Neuronal stem cell (in vitro differentiated cells): ENCODE measurements at regions not wholly inside any gene's neighbourhood (a gene's known extent, or its start where the extent isn't known, plus 50 kb on each side); places are given as distances from the start of the nearest gene placed in this dataset.

Experiments used
- DNase-seq: peaks from one replicate; pipeline ENCODE4 v3.0.0-alpha.2; 2013; ENCODE audit warnings: low spot score
- H2AFZ ChIP-seq: one replicate; pipeline ENCODE4 v1.6.1; 2013; ENCODE audit warnings: mild to moderate bottlenecking, low read length, inconsistent platforms
- H2AK5ac ChIP-seq: 2 replicates; pipeline ENCODE4 v1.6.1; 2013; ENCODE audit warnings: low read depth, mild to moderate bottlenecking, inconsistent platforms, low read length, moderate library complexity, mixed read lengths
- H2BK120ac ChIP-seq: 2 replicates; pipeline ENCODE4 v1.6.1; 2013; ENCODE audit warnings: low read depth, mild to moderate bottlenecking, inconsistent platforms, low read length, moderate library complexity, mixed read lengths
- H2BK12ac ChIP-seq: one replicate; pipeline ENCODE4 v1.6.1; 2013; ENCODE audit warnings: low read length, inconsistent platforms
- H2BK15ac ChIP-seq: 2 replicates; pipeline ENCODE4 v1.6.1; 2013; ENCODE audit warnings: mild to moderate bottlenecking, low read length, inconsistent platforms, mixed read lengths
- H2BK5ac ChIP-seq: one replicate; pipeline ENCODE4 v1.6.1; 2013; ENCODE audit warnings: inconsistent platforms, mild to moderate bottlenecking, low read length, moderate library complexity
- H3K14ac ChIP-seq: one replicate; pipeline ENCODE4 v1.6.1; 2013; ENCODE audit warnings: low read length, inconsistent platforms
- H3K18ac ChIP-seq: 2 replicates; pipeline ENCODE4 v1.6.1; 2013; ENCODE audit warnings: low read length, inconsistent platforms
- H3K23ac ChIP-seq: 2 replicates; pipeline ENCODE4 v1.6.1; 2013; ENCODE audit warnings: low read depth, mild to moderate bottlenecking, mixed read lengths, low read length, inconsistent platforms; ENCODE audit not compliant: poor library complexity
- H3K27ac ChIP-seq: replicated peaks from 3 replicates; pipeline ENCODE4 v1.5.1; 2013; ENCODE audit warnings: low read length, inconsistent platforms
- H3K27me3 ChIP-seq, 3 experiments: 2 replicates each; pipeline ENCODE4 v1.6.1; 2013; ENCODE audit warnings: low read length in 3 of 3, mild to moderate bottlenecking in 2 of 3, inconsistent platforms in 1 of 3, low read depth in 1 of 3, mixed read lengths in 1 of 3, moderate library complexity in 1 of 3; ENCODE audit not compliant: control insufficient read depth in 3 of 3, insufficient read depth in 3 of 3
- H3K36me3 ChIP-seq, 2 donors: replicated peaks in 1 of 2; 2 replicates each; pipeline ENCODE4 v1.6.1; 2013; ENCODE audit warnings: low read length in 2 of 2; ENCODE audit not compliant: control insufficient read depth in 2 of 2, insufficient read depth in 2 of 2
- H3K4ac ChIP-seq: 2 replicates; pipeline ENCODE4 v1.6.1; 2013; ENCODE audit warnings: inconsistent platforms, mild to moderate bottlenecking, low read length, moderate library complexity
- H3K4me1 ChIP-seq, 2 donors: 1 replicate in 1 of 2; 2 replicates in 1 of 2; pipeline ENCODE4 v1.6.1; 2013; ENCODE audit warnings: low read length in 2 of 2, low read depth in 1 of 2; ENCODE audit not compliant: control insufficient read depth in 2 of 2, insufficient read depth in 1 of 2
- H3K4me2 ChIP-seq: one replicate; pipeline ENCODE4 v1.6.1; 2013; ENCODE audit warnings: mild to moderate bottlenecking, low read length, inconsistent platforms; ENCODE audit not compliant: insufficient read depth, poor library complexity, severe bottlenecking
- H3K4me3 ChIP-seq, 2 donors: 2 replicates each; pipeline ENCODE4 v1.5.1; 2013; ENCODE audit warnings: low read length in 2 of 2, mild to moderate bottlenecking in 2 of 2, inconsistent platforms in 1 of 2, moderate library complexity in 1 of 2
- H3K79me1 ChIP-seq: one replicate; pipeline ENCODE4 v1.6.1; 2013; ENCODE audit warnings: low read depth, mild to moderate bottlenecking, inconsistent platforms, low read length, moderate library complexity
- H3K9ac ChIP-seq: one replicate; pipeline ENCODE4 v1.6.1; 2013; ENCODE audit warnings: mild to moderate bottlenecking, low read depth, low read length, inconsistent platforms; ENCODE audit not compliant: poor library complexity
- H3K9me3 ChIP-seq, 2 donors: replicated peaks in 1 of 2; 2 replicates each; pipeline versions ENCODE3 to v1.6.1; 2013; ENCODE audit warnings: low read length in 2 of 2, mild to moderate bottlenecking in 2 of 2, inconsistent platforms in 1 of 2, low read depth in 1 of 2, mixed read lengths in 1 of 2, moderate library complexity in 1 of 2; ENCODE audit not compliant: control insufficient read depth in 2 of 2, insufficient read depth in 1 of 2
- H4K8ac ChIP-seq: one replicate; pipeline ENCODE4 v1.6.1; 2013; ENCODE audit warnings: low read depth, mild to moderate bottlenecking, inconsistent platforms, low read length, moderate library complexity
- H4K91ac ChIP-seq: one replicate; pipeline ENCODE4 v1.6.1; 2013; ENCODE audit warnings: low read length, low read depth, mild to moderate bottlenecking, inconsistent platforms; ENCODE audit not compliant: poor library complexity
- WGBS, 2 donors: extraction: QIAGEN DNeasy Blood & Tissue Kit; methylation state at CpG; one replicate each; pipeline ENCODE4 v1.1.7; 2013; ENCODE audit warnings: missing lambda C conversion rate in 2 of 2, mixed read lengths in 1 of 2; ENCODE audit not compliant: insufficient read length in 2 of 2, insufficient replicate concordance in 1 of 2; ENCODE audit errors: extremely low coverage in 2 of 2; 5-methylcytosine and 5-hydroxymethylcytosine counted together

DNA sequence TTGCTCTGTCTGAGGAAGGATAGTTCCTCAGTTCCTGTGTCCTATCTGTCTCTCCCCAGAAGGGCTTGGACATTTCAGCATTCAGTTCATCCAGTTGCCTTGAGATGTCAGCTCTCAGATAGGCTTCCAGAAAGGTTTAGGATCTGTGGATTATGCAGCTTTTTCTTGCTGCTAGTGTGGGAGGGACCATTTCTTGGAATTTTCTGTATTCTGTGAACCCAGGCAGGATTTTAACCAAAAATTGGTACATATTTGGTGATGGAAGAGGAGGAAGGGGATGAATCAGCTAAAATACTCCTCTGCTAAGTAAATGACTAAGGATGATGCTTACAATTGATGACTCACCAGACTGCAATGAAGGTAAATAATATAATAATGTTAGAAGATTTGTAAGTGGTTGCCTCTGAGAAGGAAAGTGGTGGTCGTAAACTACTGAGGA, 58.6 kb upstream of the DOCK10 start:
- no peak overlapping the region for H3K4me3 ChIP-seq
- WGBS, 2 donors = no CpG with 5 or more reads among the region's 1 CpG
- H3K14ac ChIP-seq = no peak overlapping the region
- H4K91ac ChIP-seq = no peak overlapping the region
- H3K4me1 ChIP-seq = no peaks in the 10 kb centered on the region
- no peak overlapping the region for H3K4ac ChIP-seq
- H2AK5ac ChIP-seq = no peak overlapping the region
- no peak overlapping the region for H3K27ac ChIP-seq
- H3K79me1 ChIP-seq = no peaks in the 10 kb centered on the region
- no peak overlapping the region for H3K18ac ChIP-seq
- H3K27me3 ChIP-seq = no peaks in the 10 kb centered on the region
- H2BK15ac ChIP-seq = no peak overlapping the region
- no peak overlapping the region for H2AFZ ChIP-seq
- H2BK12ac ChIP-seq = no peak overlapping the region
- H3K23ac ChIP-seq = no peak overlapping the region
- no peak overlapping the region for H3K4me2 ChIP-seq
- H3K9ac ChIP-seq = no peak overlapping the region
- H3K9me3 ChIP-seq = no peaks in the 10 kb centered on the region
- no peak overlapping the region for H2BK5ac ChIP-seq
- no peak for DNase-seq
- no peak overlapping the region for H2BK120ac ChIP-seq
- H3K36me3 ChIP-seq = no peaks in the 10 kb centered on the region
- H4K8ac ChIP-seq = no peak overlapping the region

GRCh38 chr2:225100269-225100668, 58.0 kb upstream of the DOCK10 start:
- Histone ChIP-seq H2AK5ac (no peak overlapping the region), H3K9ac (no peak overlapping the region), H3K18ac (no peak overlapping the region), H2AFZ (no peak overlapping the region), H4K8ac (no peak overlapping the region), H2BK5ac (no peak overlapping the region), H3K27me3 (no peaks in the 10 kb centered on the region), H3K23ac (no peak overlapping the region), H2BK120ac (no peak overlapping the region), H3K27ac (no peak overlapping the region), H3K9me3 (no peaks in the 10 kb centered on the region), H3K4ac (no peak overlapping the region), H3K4me1 (no peaks in the 10 kb centered on the region), H3K79me1 (no peaks in the 10 kb centered on the region), H4K91ac (no peak overlapping the region), H3K4me3 (no peak overlapping the region), H2BK15ac (no peak overlapping the region), H3K36me3 (no peaks in the 10 kb centered on the region), H3K4me2 (no peak overlapping the region), H2BK12ac (no peak overlapping the region), H3K14ac (no peak overlapping the region)
- no CpG with 5 or more reads among the region's 1 CpG for WGBS, 2 donors
- DNase-seq = no peak

GRCh38 chr2:225097035-225097434, 54.8 kb upstream of the DOCK10 start:
- H3K4me1 ChIP-seq = no peaks in the 10 kb centered on the region
- H2AK5ac ChIP-seq = no peak overlapping the region
- no peaks in the 10 kb centered on the region for H3K9me3 ChIP-seq
- H3K27me3 ChIP-seq = no peaks in the 10 kb centered on the region
- no peaks in the 10 kb centered on the region for H3K79me1 ChIP-seq
- H3K14ac ChIP-seq = no peak overlapping the region
- H2BK120ac ChIP-seq = no peak overlapping the region
- no peak overlapping the region for H3K27ac ChIP-seq
- H2BK15ac ChIP-seq = no peak overlapping the region
- WGBS, 2 donors = no CpG with 5 or more reads among the region's 1 CpG
- H2BK5ac ChIP-seq = no peak overlapping the region
- DNase-seq = no peak
- no peaks in the 10 kb centered on the region for H3K36me3 ChIP-seq
- H2AFZ ChIP-seq = no peak overlapping the region
- H4K8ac ChIP-seq = no peak overlapping the region
- no peak overlapping the region for H3K4me2 ChIP-seq
- no peak overlapping the region for H3K9ac ChIP-seq
- no peak overlapping the region for H4K91ac ChIP-seq
- no peak overlapping the region for H3K4ac ChIP-seq
- H3K23ac ChIP-seq = no peak overlapping the region
- H3K18ac ChIP-seq = no peak overlapping the region
- H2BK12ac ChIP-seq = no peak overlapping the region
- no peak overlapping the region for H3K4me3 ChIP-seq
